Hematopoietic multipotent progenitor cell treated with erythropoietin and hydrocortisone succinate and interleukin-3 and kit ligand, for 8 days (in vitro differentiated cells): ENCODE measurements at regions not wholly inside any gene's neighbourhood (a gene's known extent, or its start where the extent isn't known, plus 50 kb on each side); places are given as distances from the start of the nearest gene placed in this dataset.

Experiments
- DNase-seq: peaks from one replicate; pipeline ENCODE4 v3.0.0-alpha.2; 2015

DNA sequence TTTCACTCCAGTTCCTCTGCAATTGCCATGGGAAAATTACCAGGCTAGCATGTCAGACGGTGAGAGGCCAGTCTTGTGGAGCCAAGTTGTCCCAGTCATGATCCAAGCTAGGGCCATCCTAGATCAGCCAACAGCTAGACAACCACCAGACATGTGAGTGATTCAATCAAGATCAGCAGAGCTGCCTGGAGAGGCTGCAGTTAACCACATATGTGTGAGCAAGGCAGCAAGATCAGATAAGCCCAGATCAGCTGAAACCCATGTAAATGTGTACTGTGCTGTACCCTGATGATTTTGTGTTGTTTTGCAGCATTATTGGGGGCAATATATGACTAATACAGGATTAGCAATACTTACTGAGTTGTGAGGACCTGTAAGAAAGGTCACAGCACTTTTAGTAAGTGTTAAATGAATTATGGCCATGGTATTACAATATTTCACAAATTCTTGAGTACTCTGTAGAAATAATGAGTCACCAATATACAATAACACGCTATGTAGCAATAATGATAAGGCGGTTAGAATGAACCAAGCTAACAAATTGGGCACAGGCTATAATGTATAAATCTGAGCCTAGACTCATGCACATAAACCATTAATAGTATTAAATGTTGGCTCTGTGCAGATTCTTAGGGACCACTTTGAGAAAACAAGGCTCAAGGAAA lies 91.4 kb downstream of the SUDS3 start:
- peak; percentile 3 for DNase-seq

DNA sequence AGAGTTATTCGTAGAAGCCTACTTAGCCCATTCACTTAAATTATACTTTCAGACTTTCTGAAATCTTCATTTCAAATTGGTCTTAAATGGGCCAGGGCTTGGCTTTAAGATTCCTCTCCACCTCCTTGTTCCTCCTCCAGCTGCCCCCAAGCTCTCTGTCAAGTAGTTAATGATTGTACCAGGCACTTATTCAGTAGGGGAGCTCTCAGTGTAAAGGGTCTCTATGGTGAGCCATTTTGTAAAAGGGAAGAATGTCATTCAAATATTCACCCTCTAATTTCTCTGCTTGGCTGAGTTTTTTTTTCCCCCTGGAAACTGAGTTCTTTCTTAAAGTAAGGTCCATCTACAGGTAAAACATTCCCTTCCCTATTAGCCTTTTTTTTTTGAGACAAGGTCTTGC lies 96.6 kb downstream of the SUDS3 start:
- no peak for DNase-seq

DNA sequence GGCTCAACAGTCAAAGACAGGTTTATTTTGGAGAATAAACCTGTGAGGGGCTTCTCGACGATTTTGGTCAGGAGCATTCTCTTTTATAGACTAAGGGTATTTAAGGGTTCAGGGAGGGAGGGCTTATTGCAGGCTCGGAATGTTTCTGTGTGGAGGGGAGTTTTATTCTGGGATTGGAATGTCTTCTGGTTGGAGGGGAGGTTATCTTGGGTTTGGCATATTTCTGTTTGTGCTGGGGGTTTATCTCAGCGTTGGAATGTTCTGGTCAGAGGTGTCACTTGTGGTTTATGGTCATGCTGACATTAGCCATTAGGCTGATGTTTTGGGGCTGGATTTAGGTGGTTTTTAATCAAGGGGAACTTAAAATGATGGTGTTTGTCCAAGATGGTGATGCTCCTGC lies 103.9 kb downstream of the SUDS3 start:
- DNase-seq = no peak

DNA sequence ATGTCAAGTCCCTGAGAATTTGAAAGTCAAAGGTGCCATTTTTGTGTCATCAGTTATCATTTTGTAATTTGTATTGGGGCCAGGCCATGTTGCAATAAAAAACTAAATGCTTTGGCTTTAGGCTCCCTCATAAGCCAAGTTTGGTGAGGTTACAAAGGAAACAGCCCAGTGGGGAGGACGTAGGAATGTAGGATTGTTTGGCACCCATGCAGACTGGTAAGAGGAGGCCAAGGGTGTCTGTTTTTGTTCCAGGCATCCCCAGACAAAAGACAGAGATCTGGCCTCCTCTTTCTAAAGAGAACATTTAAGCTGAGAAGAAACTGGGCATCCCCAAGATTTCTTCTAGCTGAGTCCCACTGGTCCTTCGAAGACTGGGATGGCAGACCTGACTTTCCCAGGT lies 111.7 kb downstream of the SUDS3 start:
- no peak for DNase-seq

DNA sequence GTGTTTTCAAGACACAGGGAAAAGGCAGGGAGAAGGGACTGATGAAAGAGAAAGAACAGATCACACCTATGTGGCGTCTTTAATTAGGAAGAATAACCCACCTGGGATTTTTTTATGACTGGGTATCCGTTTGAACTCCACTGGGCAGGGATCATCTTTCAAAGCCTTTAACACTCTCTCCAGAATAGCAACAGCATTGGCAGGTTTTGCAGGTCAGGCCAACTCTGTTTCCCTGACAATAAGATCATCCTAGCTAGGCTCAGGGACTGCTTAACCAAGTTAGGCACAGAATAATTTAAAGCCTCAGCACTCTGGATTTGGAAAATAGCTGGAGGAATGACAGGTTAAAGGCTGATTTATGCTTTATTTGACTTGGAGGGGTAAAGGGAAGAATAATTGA lies 117.6 kb downstream of the SUDS3 start:
- DNase-seq = no peak

DNA sequence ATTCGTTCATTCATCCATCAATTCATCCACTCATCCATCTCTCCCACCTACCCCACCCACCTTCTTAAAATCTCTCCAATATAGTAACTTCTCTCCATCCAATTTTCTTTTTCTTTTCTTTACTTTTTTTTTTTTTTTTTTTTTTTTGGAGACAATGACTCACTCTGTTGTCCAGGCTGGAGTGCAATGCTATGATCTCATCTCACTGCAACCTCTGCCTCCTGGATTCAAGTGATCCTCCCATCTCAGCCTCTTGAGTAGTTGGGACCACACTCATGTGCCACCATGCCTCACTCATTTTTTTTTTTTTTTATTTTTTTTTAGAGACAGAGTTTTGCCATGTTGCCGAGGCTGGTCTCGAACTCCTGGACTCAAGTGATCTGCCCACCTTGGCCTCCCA lies 118.4 kb downstream of the SUDS3 start:
- no peak for DNase-seq

DNA sequence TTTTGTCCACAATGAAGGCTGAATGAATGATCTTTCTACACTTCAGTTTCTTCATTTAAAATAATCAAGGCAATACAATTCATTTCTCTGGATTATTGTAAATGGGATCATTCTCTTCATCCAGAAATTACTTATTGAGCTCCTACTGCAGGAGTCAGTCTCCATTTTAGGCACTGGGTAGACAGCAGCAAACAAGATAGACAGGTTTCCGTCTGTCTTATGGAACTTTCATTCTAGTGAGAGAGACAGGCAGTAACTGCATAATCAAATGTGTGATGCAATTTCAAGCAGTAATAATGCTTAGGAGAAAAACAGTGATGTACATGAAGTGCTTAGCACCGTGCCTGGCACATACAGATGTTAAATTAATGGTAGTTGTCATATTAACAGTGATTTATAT lies 118.9 kb downstream of the SUDS3 start:
- DNase-seq = no peak

DNA sequence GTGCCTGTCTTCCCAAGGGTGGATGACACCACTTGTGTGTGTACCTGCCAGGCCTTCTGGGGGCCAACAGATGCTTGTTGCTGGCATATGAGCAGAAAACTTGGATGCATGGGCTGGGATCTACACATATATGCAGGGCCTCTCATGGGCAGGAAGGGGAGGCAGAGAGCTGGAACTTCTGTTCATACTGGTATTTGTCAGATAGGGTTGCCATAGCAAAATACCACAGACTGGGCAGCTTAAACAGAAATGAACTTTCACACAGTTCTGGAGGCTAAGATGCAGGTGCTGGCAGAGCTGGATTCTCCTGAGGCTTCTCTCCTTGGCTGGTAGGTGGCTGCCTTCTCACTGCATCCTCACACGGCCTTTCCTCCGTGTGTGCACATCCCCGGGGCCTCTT lies 121.8 kb downstream of the SUDS3 start:
- no peak for DNase-seq

DNA sequence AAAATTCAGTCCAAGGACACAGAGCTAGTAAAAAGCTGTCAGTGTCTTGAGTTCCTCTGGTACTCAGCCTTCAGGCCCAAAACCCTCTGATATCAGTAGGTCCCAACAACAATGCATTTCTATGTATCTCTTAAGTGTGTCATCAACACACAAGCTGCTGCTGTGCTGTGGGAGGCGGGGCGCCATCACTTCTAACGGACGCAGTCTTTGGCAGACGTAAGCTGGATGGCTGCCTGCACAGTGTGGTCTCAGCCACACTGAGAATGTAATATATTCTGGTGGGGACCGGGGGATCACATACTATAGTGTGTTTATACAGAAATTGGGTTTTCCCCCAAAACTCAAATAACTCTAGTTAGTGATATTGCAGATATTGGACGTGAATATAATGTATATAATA lies 123.9 kb downstream of the SUDS3 start:
- no peak for DNase-seq

DNA sequence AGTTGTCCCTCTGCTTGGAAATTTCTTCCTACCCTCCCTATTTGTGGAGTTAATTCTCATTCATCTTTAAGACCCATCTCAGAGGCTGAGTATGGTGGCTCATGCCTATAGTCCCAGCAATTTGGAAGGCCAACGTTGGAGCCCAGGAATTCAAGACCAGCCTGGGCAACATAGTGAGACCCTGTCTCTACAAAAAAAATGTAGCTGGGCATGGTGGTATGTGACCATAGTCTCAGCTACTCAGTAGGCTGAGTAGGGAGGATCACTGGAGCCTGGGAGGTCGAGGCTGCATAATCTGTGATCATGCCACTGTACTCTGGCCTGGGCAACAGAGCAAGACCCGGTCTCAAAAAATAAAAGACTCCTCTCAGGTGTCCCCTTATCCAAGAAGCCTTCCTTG lies 125.1 kb downstream of the SUDS3 start:
- no peak for DNase-seq

DNA sequence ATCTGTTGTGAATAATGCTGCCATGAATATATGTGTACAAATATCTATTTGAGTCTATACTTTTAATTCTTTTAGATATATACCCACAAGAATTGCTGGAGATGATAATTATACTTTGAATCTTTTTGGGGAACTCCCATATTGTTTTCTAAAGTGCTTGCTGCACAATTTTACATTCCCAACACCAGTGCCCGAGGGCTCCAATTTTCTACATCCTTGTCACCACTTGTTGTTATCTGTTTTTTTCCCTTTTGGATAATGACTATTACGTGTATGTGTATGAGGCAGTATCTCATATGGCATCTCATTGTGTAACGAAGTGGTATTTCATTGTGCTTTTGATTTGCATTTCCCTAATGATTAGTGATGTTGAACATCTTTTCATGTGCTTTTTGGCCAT lies 127.1 kb downstream of the SUDS3 start:
- no peak for DNase-seq

DNA sequence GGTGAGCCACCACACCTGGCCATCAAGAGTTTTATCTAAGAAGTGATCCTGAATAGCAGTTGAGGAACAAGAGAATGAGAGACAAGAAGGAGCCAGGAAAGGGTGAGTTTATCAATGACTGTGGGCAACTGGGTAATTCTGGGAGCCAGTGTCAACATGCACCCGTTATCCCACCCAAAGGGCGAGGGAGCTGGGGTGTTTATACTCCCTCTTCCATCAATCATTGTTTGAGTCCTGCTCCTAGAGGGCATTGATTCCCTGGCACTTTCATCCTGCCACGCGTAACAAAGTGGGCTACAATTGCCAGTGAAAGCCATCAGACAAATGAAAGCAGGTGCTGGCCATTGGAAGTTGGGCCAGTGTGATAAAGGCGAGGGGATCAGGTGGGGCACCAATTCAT lies 136.3 kb downstream of the SUDS3 start:
- no peak for DNase-seq

DNA sequence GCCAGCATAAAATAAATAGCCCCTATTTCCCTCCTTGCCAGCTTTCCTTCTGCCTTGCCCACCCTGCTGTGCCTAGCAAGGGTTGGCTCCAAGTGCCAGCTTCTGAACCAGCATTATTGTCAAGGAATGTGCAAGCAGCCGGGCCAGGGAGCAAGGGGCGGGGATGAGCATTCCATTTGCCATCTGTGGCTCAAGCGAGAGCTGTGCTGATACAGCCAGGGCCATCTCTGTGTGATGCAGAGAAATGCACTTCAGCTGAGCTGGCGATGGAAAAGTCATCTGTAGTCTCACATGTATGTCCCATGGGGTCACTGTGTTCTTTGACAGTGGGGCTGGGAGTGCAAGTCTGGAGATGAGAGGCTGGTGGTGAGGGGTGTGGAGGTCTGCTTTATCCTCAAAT lies 137.3 kb downstream of the SUDS3 start:
- DNase-seq = no peak

DNA sequence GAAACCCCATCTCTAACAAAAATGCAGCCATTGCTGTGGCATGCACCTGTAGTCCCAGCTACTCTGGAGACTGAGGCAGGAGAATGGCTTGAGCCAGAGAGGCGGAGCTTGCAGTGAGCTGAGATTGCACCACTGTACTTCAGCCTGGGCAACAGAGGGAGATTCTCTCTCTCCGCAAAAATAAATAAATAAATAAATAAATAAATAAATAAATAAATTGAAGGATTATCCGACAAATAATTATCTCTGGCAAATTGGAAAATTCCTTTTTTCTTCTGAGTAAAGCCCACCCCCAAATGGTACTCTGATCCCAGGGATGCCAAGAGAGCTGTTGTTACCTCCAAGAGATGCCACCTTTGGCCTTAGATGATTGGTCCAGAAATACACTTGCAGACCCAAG lies 137.9 kb downstream of the SUDS3 start:
- DNase-seq = no peak

DNA sequence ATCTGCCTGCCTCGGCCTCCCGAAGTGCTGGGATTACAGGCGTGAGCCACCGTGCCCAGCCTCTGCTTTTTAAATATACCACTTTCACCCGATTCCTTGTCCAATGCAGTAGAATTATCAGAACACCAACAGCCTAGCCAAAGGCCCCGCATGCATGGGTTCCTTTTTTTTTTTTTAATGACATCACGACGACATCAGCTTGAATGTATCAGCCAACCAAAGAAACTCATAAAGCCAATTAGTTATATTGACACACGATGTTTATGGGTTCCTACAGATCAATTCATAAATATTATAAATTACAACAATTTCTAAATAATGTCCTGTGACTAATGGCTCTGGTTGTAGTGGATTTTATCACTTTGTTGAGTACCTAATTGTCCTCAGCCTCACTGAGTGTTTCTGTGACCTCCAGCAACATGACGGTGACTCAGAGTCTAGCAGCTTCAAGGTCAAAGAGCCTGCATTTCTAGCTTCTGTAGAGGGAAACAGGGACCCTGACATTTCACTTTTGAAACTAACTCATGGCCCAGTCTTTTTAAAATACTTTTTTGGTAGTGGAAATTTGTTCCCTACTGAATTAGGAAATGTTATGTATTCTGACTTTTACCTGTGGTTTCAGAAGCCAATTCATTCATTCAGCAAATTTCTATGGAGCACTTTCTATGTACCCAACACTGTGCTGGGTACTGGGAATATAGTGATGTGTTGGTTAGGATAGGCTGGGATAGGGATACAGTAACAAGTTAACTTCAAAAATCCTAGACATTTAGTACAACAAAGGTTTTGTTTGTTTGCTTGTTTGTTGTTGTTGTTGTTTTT lies 144.1 kb downstream of the SUDS3 start:
- DNase-seq = no peak

DNA sequence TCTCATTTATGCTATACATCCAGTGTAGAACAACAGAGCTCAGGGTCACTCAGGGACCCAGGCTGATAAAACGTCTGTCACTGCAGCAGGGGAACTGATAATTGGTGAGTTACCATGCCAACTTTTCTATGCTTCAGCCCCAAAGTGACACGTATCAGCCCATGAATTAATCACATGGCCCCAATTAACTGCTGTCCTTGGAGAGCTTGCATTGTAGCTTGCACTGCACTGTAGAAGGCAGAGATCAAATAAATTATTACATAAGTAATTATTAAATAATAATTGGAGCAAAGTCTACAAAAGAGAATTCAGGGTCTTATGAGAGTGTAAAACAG lies 144.6 kb downstream of the SUDS3 start:
- no peak for DNase-seq

DNA sequence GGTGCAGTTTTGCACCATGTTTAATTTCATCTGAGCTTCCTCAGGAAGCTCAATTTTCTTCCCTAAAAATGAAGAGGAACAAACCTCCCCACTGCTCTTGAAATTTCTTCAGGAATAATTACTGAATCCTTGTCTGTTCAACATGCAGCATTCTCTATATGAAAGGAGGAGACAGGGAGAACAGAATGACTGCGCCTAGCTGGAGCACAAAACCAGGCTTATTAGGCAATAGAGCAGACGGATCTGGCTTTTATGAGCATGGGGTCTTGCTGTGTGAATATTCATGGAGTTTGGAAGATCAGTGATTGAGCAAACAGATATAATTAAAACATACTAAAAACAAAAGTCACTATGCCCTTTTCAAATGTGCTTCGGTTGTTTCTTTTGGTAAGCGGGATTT lies 148.1 kb downstream of the SUDS3 start:
- no peak for DNase-seq

DNA sequence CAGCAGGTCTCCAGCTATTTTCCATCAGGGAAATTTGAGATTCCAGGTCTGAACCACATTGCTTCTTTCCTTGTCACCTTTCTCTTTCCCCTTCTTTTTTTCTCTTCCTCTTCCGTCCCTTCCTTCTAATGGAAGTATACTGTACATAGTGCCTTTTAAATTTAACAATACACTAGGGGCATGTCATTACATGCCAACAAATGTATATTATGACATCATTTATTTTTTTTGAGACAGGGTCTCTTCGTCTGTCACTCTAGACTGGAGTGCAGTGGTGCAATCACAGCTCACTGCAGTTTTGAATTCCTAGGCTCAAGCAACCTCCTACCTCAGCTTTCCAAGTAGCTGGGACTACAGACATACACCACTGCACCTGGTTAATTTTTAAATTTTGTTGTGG lies 148.9 kb downstream of the SUDS3 start:
- DNase-seq = no peak

DNA sequence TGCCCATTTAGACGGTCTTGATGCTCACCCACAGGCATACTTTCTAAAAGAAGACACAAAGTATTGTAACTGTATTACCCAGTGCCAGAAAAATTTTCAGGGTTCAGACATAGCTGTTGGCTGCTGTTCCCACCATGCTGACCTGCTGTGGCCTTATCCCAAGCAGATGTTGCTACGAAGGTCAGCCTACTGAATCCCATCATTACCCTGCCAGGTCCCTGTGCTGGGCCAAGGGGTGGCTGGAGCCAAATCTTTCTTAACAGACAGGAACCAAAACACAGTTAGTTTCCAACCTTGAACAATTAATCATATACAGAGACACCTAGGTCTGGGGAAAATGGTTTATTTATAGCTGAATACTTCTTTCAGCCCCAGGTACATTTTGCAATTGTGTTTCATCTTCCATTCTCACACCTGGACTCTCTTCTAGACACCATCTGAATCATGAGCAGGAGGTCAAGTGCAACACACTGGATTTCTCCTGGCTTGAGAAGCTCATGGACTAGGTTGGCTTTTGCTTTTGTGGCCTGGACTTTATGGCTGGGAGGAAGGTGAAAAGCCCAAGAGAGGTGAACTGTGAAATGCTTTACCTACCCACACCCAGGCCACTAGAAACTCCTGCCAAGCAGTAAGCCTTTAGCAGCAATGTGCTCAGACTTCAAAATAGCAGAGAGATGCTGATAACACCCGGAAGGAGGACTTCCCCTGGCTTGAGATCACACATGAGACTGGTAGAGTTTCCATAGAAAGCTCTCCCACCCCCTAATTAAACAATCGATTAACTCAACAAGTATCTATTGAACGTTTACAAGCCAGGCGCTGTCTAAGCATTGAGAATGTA lies 150.1 kb downstream of the SUDS3 start:
- no peak for DNase-seq

DNA sequence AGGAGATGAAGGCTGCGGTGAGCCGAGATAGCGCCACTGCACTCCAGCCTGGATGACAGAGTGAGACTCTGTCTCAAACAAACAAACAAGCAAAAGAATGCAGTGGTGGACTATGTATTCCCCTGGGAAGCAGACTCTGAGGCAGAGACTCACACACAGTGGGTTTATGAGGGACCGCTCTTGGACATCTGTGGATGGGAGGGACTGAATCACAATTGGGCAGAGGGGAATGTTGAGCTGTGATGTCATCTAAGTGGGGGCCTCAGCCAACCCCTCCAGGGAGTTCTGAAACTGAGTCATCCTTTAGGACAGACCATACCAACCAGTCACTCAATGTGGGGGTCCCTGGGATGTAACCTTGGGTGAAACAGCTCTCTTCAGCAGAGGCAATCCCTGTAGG lies 151.0 kb downstream of the SUDS3 start:
- no peak for DNase-seq

DNA sequence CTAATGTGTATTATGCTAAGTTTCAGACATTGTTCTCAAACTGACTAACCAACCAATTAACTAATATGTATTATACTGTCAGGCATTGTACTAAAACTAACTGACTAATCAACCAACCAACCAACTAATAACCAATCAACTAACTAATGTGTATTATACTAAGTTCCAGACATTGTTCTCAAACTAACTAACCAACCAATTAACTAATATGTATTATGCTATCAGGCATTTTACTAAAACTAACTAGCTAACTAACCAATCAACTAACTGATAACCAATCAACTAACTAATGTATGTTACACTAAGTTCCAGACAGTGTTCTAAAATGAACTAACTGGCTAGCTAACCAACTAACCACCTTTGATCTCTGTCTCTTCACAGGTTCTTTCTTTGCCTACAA lies 152.3 kb downstream of the SUDS3 start:
- no peak for DNase-seq

DNA sequence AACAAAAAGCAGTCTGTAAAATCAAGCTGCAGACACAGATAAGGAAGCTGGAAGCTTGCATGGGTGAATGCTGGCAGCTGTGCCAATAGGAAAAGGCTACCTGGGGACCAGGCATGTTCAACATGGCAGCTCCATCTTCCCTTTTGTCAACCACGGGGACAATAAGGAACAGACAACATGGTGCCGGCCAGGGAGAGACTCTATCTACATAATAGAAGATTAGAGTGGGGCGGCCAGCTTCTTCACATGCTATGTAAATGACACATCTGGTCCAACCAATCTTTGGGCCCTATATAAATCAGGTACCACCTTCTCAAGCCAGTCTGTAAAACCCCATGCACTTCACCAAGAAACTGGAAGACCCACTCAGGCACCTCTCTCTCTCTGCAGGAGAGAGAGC lies 157.6 kb downstream of the SUDS3 start:
- DNase-seq = no peak

DNA sequence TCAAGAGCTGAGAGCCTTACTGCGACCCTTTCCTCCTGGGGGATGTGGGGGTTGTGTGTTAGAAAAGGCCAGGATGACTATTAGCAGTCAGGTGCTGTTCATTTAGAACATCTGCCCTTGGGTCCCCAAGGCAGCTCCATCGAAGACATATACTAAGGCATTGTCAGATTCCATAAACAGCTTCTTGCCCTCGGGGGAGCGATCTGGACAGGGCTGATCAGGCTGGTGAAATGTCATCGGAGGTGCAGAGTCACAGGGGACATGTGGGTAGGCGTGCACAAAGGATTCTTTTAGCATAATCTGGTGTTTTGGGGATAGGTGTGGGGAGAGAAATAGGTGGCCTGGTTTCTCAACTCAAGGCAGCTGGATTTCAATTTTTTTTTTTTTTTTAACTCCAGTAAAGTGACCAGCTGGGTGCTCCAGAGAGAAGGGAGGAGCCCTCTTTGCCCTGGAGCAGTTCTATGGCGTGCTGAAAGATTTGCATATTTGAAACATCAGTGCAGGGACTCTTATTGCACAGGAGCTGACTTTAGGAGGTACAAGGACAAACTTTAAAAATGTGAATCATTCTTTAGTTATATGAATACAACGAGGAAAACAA lies 160.1 kb downstream of the SUDS3 start:
- DNase-seq = no peak

DNA sequence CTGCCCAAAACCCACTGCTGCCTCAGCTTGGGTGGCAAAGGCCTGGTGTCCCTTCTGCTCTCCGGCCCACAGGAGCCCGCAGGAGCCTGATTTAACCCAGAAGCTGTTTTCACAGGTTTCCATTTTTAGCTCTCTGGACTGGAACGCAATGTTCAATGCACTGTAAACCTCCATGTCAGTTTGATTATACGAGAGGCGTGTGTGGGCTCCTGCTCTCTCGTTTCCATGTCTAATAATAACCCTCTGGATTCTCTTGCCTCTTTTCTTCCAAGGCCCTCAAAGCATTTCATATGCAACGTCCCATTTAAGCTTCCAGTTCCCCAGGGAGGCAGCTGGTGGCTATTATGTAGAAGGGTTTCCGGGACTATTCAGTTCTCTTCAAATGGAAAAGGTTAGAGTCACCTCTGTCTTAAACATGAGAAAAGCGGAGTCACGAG lies 161.1 kb downstream of the SUDS3 start:
- no peak for DNase-seq
